Activated B cell treated with CpG ODN at 0.5 μM for 24 hours (primary cell): ENCODE measurements at regions not wholly inside any gene's neighbourhood (a gene's known extent, or its start where the extent isn't known, plus 50 kb on each side); places are given as distances from the start of the nearest gene placed in this dataset.

ENCODE experiments used
- ATAC-seq: fragments of 200-7000 bp; cut with Tn5 transposase; one replicate; pipeline ENCODE4 v1.10.0; 2021; ENCODE audit warnings: low read depth, mild to moderate bottlenecking, moderate library complexity
- CTCF ChIA-PET: fragments of 350-600 bp; sonication (Branson Sonifier 250); formaldehyde crosslinking; loops from one replicate; lab custom pipeline; 2021; ENCODE audit warnings: antibody characterized with exemption; lab: Charles Lee
- POLR2A ChIA-PET: fragments of 350-600 bp; sonication (Branson Sonifier 250); formaldehyde crosslinking; loops from one replicate; lab custom pipeline; 2021; ENCODE audit warnings: antibody characterized with exemption; lab: Charles Lee
- DNase-seq: peaks from one replicate; pipeline ENCODE4 v3.0.0; 2022
- H3K27ac Mint-ChIP-seq: one replicate; pipeline ENCODE4 v1.8.0; 2020; ENCODE audit warnings: mixed read lengths
- H3K27me3 Mint-ChIP-seq: one replicate; pipeline ENCODE4 v1.8.0; 2021; ENCODE audit warnings: mixed read lengths
- H3K36me3 Mint-ChIP-seq: one replicate; pipeline ENCODE4 v1.8.0; 2021; ENCODE audit warnings: low read depth, mixed read lengths
- H3K4me1 Mint-ChIP-seq: one replicate; pipeline ENCODE4 v1.8.0; 2021; ENCODE audit warnings: mixed read lengths
- H3K4me3 Mint-ChIP-seq: one replicate; pipeline ENCODE4 v1.8.0; 2020; ENCODE audit warnings: mild to moderate bottlenecking, mixed read lengths
- H3K9me3 Mint-ChIP-seq: one replicate; pipeline ENCODE4 v1.8.0; 2020; ENCODE audit warnings: mixed read lengths
- CTCF ChIP-seq: fragments of 200-600 bp; IDR thresholded peaks from one replicate; pipeline ENCODE4 v1.8.0; 2022; ENCODE audit warnings: antibody characterized with exemption, mild to moderate bottlenecking
- intact Hi-C: fragments of 100-400 bp; cut with micrococcal nuclease; formaldehyde crosslinking; loops from one replicate; pipeline ENCODE4 v1.15.1; 2024

GRCh38 chr1:43039228-43040055 is 80.8 kb upstream of the SLC2A1 start:
- H3K36me3 Mint-ChIP-seq: no peaks in the 10 kb centered on the region
- no peak overlapping the region for H3K27ac Mint-ChIP-seq
- peaks cover 12% of the 10 kb centered on the region for H3K4me1 Mint-ChIP-seq
- no peak for TF ChIP-seq CTCF
- POLR2A ChIA-PET: interaction anchor here (1.0 kb wide), 1 partner anchor 108 kb away, joined by 3 read pairs; no protein-coding TSS in a partner anchor
- CTCF ChIA-PET: no interaction called here
- H3K27me3 Mint-ChIP-seq: no peaks in the 10 kb centered on the region
- intact Hi-C loops: no loop called here
- DNase-seq (no peak), ATAC-seq (no peak)
- H3K4me3 Mint-ChIP-seq: no peak overlapping the region
- no peaks in the 10 kb centered on the region for H3K9me3 Mint-ChIP-seq

GRCh38 chr1:43038232-43038935 is 79.7 kb upstream of the SLC2A1 start:
- Mint-ChIP-seq H3K27me3 (no peaks in the 10 kb centered on the region), H3K4me3 (no peak overlapping the region), H3K4me1 (peaks cover 15% of the 10 kb centered on the region), H3K27ac (no peak overlapping the region), H3K9me3 (no peaks in the 10 kb centered on the region), H3K36me3 (no peaks in the 10 kb centered on the region)
- POLR2A ChIA-PET: no interaction called here
- no peak for ATAC-seq
- no peak for DNase-seq
- TF ChIP-seq CTCF: no peak
- intact Hi-C loops: no loop called here
- CTCF ChIA-PET: no interaction called here

DNA sequence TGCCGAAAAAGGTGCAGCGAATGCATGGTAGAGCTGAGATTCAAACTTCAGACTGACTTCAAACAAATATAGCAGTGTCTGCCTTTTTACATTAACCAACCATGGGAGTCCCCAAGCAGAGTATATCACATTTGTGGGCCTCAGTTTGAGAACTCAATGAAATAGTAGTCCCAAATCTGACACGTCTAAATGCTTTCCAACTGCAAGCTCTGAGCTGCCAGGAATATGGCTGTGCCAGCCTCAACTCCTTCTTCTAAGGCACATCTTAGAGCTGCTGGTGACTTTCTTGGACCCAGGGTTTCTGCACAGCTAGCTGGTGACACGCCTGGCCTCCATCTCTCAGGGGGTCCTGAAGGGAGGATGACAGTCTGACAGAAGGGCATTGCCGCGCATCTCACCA is 78.8 kb upstream of the SLC2A1 start:
- Mint-ChIP-seq H3K4me3 (no peak overlapping the region), H3K27ac (no peak overlapping the region), H3K9me3 (no peaks in the 10 kb centered on the region), H3K27me3 (no peaks in the 10 kb centered on the region), H3K4me1 (peaks cover 9% of the 10 kb centered on the region), H3K36me3 (no peaks in the 10 kb centered on the region)
- DNase-seq: no peak
- intact Hi-C loops: no loop called here
- CTCF ChIA-PET: no interaction called here
- no peak for TF ChIP-seq CTCF
- POLR2A ChIA-PET: no interaction called here
- ATAC-seq: no peak

- no peak overlapping the region for H3K27ac Mint-ChIP-seq
- H3K4me3 Mint-ChIP-seq: no peak overlapping the region
- intact Hi-C loops: no loop called here
- H3K27me3 Mint-ChIP-seq: no peaks in the 10 kb centered on the region
- H3K4me1 Mint-ChIP-seq: peaks cover 8% of the 10 kb centered on the region
- DNase-seq: no peak
- H3K36me3 Mint-ChIP-seq: no peaks in the 10 kb centered on the region
- ChIA-PET CTCF (no interaction called here), POLR2A (no interaction called here)
- no peak for ATAC-seq
- TF ChIP-seq CTCF: no peak
- H3K9me3 Mint-ChIP-seq: no peaks in the 10 kb centered on the region
Observed at GRCh38 chr1:43036932-43037331, 78.3 kb upstream of the SLC2A1 start.
